ENCODE measurements at regions not wholly inside any gene's neighbourhood (a gene's known extent, or its start where the extent isn't known, plus 50 kb on each side); places are given as distances from the start of the nearest gene placed in this dataset.

GRCh38 chr2:128894896-128895295 is 576.2 kb upstream of the HS6ST1 start:
- no peak overlapping the region for H3K4me3 Mint-ChIP-seq (ENCODE audit: unreplicated experiment)
- no peaks in the 10 kb centered on the region for H3K4me1 Mint-ChIP-seq (ENCODE audit: low read depth, unreplicated experiment)
- TF ChIP-seq, protein P1, sequence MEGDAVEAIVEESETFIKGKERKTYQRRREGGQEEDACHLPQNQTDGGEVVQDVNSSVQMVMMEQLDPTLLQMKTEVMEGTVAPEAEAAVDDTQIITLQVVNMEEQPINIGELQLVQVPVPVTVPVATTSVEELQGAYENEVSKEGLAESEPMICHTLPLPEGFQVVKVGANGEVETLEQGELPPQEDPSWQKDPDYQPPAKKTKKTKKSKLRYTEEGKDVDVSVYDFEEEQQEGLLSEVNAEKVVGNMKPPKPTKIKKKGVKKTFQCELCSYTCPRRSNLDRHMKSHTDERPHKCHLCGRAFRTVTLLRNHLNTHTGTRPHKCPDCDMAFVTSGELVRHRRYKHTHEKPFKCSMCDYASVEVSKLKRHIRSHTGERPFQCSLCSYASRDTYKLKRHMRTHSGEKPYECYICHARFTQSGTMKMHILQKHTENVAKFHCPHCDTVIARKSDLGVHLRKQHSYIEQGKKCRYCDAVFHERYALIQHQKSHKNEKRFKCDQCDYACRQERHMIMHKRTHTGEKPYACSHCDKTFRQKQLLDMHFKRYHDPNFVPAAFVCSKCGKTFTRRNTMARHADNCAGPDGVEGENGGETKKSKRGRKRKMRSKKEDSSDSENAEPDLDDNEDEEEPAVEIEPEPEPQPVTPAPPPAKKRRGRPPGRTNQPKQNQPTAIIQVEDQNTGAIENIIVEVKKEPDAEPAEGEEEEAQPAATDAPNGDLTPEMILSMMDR (IDR thresholded peaks at IDR 0.05; ENCODE audit: partially characterized antibody, unreplicated experiment), result no peak
- no peak overlapping the region for H3K27ac Mint-ChIP-seq (ENCODE audit: unreplicated experiment)
- no peak for DNase-seq
- peaks cover 2% of the 10 kb centered on the region for H3K36me3 Mint-ChIP-seq (ENCODE audit: unreplicated experiment)
- no peaks in the 10 kb centered on the region for H3K9me3 Mint-ChIP-seq (ENCODE audit: unreplicated experiment)
- no peaks in the 10 kb centered on the region for H3K27me3 Mint-ChIP-seq (ENCODE audit: unreplicated experiment)

GRCh38 chr2:128901572-128902391 is 583.1 kb upstream of the HS6ST1 start:
- Mint-ChIP-seq H3K4me1 (ENCODE audit: low read depth, unreplicated experiment) (no peaks in the 10 kb centered on the region), H3K4me3 (ENCODE audit: unreplicated experiment) (no peak overlapping the region), H3K27me3 (ENCODE audit: unreplicated experiment) (peaks cover 3% of the 10 kb centered on the region), H3K9me3 (ENCODE audit: unreplicated experiment) (peaks cover 5% of the 10 kb centered on the region), H3K27ac (ENCODE audit: unreplicated experiment) (no peak overlapping the region), H3K36me3 (ENCODE audit: unreplicated experiment) (peaks cover 7% of the 10 kb centered on the region)
- TF ChIP-seq, protein P1 (IDR thresholded peaks at IDR 0.05; ENCODE audit: partially characterized antibody, unreplicated experiment), result no peak
- no peak for DNase-seq

DNA sequence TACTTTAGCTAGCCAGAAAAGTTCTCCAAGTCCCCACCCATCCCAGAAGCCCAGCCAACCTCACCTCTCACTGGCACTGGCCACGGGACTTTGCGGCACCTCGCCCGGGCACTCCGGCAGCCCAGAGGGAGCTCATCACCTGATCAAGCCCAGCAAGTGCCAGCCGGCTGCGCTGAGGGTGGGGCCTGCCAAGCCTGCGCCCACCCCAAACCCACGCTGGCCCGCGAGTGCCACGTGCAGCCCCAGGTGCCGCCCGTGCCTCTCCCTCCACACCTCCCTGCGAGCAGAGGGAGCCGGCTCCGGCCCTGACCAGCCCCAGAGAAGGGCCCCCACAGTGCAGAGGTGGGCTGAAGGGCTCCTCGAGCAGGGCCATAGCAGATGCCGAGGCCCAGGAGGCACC is 585.0 kb upstream of the HS6ST1 start:
- Mint-ChIP-seq H3K9me3 (ENCODE audit: unreplicated experiment) (peaks cover 5% of the 10 kb centered on the region), H3K4me3 (ENCODE audit: unreplicated experiment) (no peak overlapping the region), H3K4me1 (ENCODE audit: low read depth, unreplicated experiment) (no peaks in the 10 kb centered on the region), H3K27ac (ENCODE audit: unreplicated experiment) (no peak overlapping the region), H3K27me3 (ENCODE audit: unreplicated experiment) (peaks cover 3% of the 10 kb centered on the region), H3K36me3 (ENCODE audit: unreplicated experiment) (peaks cover 7% of the 10 kb centered on the region)
- TF ChIP-seq, protein P1 (IDR thresholded peaks at IDR 0.05; ENCODE audit: partially characterized antibody, unreplicated experiment), result no peak
- no peak for DNase-seq

DNA sequence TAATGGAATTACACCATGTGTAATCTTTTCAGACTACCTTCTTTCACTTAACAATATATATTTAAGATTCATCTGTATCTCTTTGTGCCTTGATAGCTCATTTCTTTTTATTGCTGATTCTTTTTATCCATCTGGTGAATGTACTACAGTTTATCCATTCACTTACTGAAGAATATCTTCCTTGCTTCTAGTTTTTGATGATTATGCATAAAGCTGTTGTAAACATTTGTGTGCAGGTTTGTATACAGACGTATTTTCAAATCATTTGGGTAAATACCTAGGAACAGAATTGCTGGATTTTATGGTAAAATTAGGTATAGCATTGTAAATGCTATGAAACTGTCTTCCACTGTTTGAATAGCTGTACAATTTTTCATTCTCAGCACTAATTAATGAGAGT is 592.6 kb upstream of the HS6ST1 start:
- Mint-ChIP-seq H3K27ac (ENCODE audit: unreplicated experiment) (no peak overlapping the region), H3K4me1 (ENCODE audit: low read depth, unreplicated experiment) (no peaks in the 10 kb centered on the region), H3K27me3 (ENCODE audit: unreplicated experiment) (no peaks in the 10 kb centered on the region), H3K9me3 (ENCODE audit: unreplicated experiment) (peaks cover 4% of the 10 kb centered on the region), H3K4me3 (ENCODE audit: unreplicated experiment) (no peak overlapping the region), H3K36me3 (ENCODE audit: unreplicated experiment) (peaks cover 8% of the 10 kb centered on the region)
- TF ChIP-seq, protein P1 (IDR thresholded peaks at IDR 0.05; ENCODE audit: partially characterized antibody, unreplicated experiment), result no peak
- DNase-seq, result no peak

GRCh38 chr2:128914320-128914719 is 595.7 kb upstream of the HS6ST1 start:
- Mint-ChIP-seq H3K27me3 (ENCODE audit: unreplicated experiment) (no peaks in the 10 kb centered on the region), H3K9me3 (ENCODE audit: unreplicated experiment) (peaks cover 4% of the 10 kb centered on the region), H3K4me3 (ENCODE audit: unreplicated experiment) (no peak overlapping the region), H3K36me3 (ENCODE audit: unreplicated experiment) (peaks cover 4% of the 10 kb centered on the region), H3K4me1 (ENCODE audit: low read depth, unreplicated experiment) (no peaks in the 10 kb centered on the region), H3K27ac (ENCODE audit: unreplicated experiment) (no peak overlapping the region)
- no peak for DNase-seq
- TF ChIP-seq, protein P1 (IDR thresholded peaks at IDR 0.05; ENCODE audit: partially characterized antibody, unreplicated experiment), result no peak

Data from glutamatergic neuron (in vitro differentiated cells).